H9 (cell line): ENCODE measurements at regions not wholly inside any gene's neighbourhood (a gene's known extent, or its start where the extent isn't known, plus 50 kb on each side); places are given as distances from the start of the nearest gene placed in this dataset.
"Not testable (repeated sequence)": the region's sequence is repeated elsewhere in the genome, so short reads cannot be mapped to it uniquely, and the experiment has no call there.

Experiments used
- DNase-seq: peaks from one replicate; pipeline ENCODE4 v3.0.0-alpha.2; 2017
- H2AFZ ChIP-seq: one replicate; pipeline ENCODE4 v1.6.1; 2013; ENCODE audit warnings: mild to moderate bottlenecking, low read length, control low read depth, moderate library complexity
- H2AK5ac ChIP-seq: 2 replicates; pipeline ENCODE4 v1.6.1; 2013; ENCODE audit warnings: low read length, control low read depth, mixed read lengths; ENCODE audit not compliant: insufficient read length
- H2BK120ac ChIP-seq: one replicate; pipeline ENCODE4 v1.6.1; 2013; ENCODE audit warnings: low read depth, mild to moderate bottlenecking, low read length, control low read depth, inconsistent platforms; ENCODE audit not compliant: poor library complexity, severe bottlenecking
- H2BK12ac ChIP-seq: 2 replicates; pipeline ENCODE4 v1.6.1; 2013; ENCODE audit warnings: low read length, control low read depth, mixed read lengths, low read depth; ENCODE audit not compliant: insufficient read length
- H2BK15ac ChIP-seq: 2 replicates; pipeline ENCODE4 v1.6.1; 2013; ENCODE audit warnings: low read depth, low read length, control low read depth
- H2BK20ac ChIP-seq: one replicate; pipeline ENCODE4 v1.6.1; 2013; ENCODE audit warnings: low read depth, mild to moderate bottlenecking, low read length, control low read depth, inconsistent platforms; ENCODE audit not compliant: poor library complexity, severe bottlenecking
- H2BK5ac ChIP-seq: 2 replicates; pipeline ENCODE4 v1.6.1; 2013; ENCODE audit warnings: low read length, control low read depth, mixed read lengths; ENCODE audit not compliant: insufficient read length
- H3K14ac ChIP-seq: 2 replicates; pipeline ENCODE4 v1.6.1; 2013; ENCODE audit warnings: low read length, control low read depth; ENCODE audit not compliant: insufficient read depth
- H3K18ac ChIP-seq: 2 replicates; pipeline ENCODE4 v1.6.1; 2013; ENCODE audit warnings: low read depth, mild to moderate bottlenecking, mixed read lengths, low read length, control low read depth; ENCODE audit not compliant: insufficient read length
- H3K23ac ChIP-seq: 2 replicates; pipeline ENCODE4 v1.6.1; 2013; ENCODE audit warnings: low read length, control low read depth, mixed read lengths, low read depth; ENCODE audit not compliant: insufficient read length
- H3K23me2 ChIP-seq: 2 replicates; pipeline ENCODE4 v1.6.1; 2013; ENCODE audit warnings: low read depth, mild to moderate bottlenecking, mixed read lengths, low read length, control low read depth; ENCODE audit not compliant: insufficient read length, poor library complexity, severe bottlenecking
- H3K27ac ChIP-seq: 2 replicates; pipeline ENCODE4 v1.5.1; 2013; ENCODE audit warnings: low read length, control low read depth, mixed read lengths, low read depth; ENCODE audit not compliant: insufficient read length
- H3K27me3 ChIP-seq: 2 replicates; pipeline ENCODE4 v1.6.1; 2013; ENCODE audit warnings: low read length, control low read depth, inconsistent platforms; ENCODE audit not compliant: insufficient read depth
- H3K4ac ChIP-seq: 2 replicates; pipeline ENCODE4 v1.6.1; 2013; ENCODE audit warnings: low read depth, mild to moderate bottlenecking, control low read depth, inconsistent platforms, low read length, moderate library complexity
- H3K4me1 ChIP-seq: 2 replicates; pipeline ENCODE4 v1.6.1; 2013; ENCODE audit warnings: low read length, control low read depth, inconsistent platforms; ENCODE audit not compliant: insufficient read depth
- H3K4me2 ChIP-seq: 2 replicates; pipeline ENCODE4 v1.6.1; 2013; ENCODE audit warnings: low read length, control low read depth, mixed read lengths; ENCODE audit not compliant: insufficient read length, insufficient read depth
- H3K56ac ChIP-seq: 2 replicates; pipeline ENCODE4 v1.6.1; 2013; ENCODE audit warnings: low read depth, mild to moderate bottlenecking, mixed read lengths, low read length, control low read depth; ENCODE audit not compliant: insufficient read length
- H3K79me1 ChIP-seq: 2 replicates; pipeline ENCODE4 v1.6.1; 2013; ENCODE audit warnings: low read depth, mild to moderate bottlenecking, moderate library complexity, low read length, control low read depth, inconsistent platforms; ENCODE audit not compliant: insufficient read depth, poor library complexity, severe bottlenecking
- H3K79me2 ChIP-seq: 2 replicates; pipeline ENCODE4 v1.6.1; 2013; ENCODE audit warnings: low read length, control low read depth, inconsistent platforms; ENCODE audit not compliant: insufficient read depth
- H3K9ac ChIP-seq: 2 replicates; pipeline ENCODE4 v1.6.1; 2013; ENCODE audit warnings: low read length, control low read depth, mixed read lengths; ENCODE audit not compliant: insufficient read length; ENCODE audit errors: extremely low read depth
- H3K9me3 ChIP-seq: one replicate; pipeline ENCODE4 v1.6.1; 2013; ENCODE audit warnings: low read depth, low read length, inconsistent platforms; ENCODE audit not compliant: control insufficient read depth
- H3T11ph ChIP-seq: one replicate; pipeline ENCODE4 v1.6.1; 2013; ENCODE audit warnings: mild to moderate bottlenecking, low read length, control low read depth, inconsistent platforms
- H4K20me1 ChIP-seq: one replicate; pipeline ENCODE4 v1.6.1; 2013; ENCODE audit not compliant: control insufficient read depth, insufficient read length, insufficient read depth
- H4K5ac ChIP-seq: 2 replicates; pipeline ENCODE4 v1.6.1; 2013; ENCODE audit warnings: low read depth, mild to moderate bottlenecking, mixed read lengths, low read length, control low read depth; ENCODE audit not compliant: insufficient read length
- H4K8ac ChIP-seq: replicated peaks from 2 replicates; pipeline ENCODE4 v1.6.1; 2013; ENCODE audit warnings: low read length, control low read depth, mixed read lengths, low read depth; ENCODE audit not compliant: insufficient read length
- H4K91ac ChIP-seq: 2 replicates; pipeline ENCODE4 v1.6.1; 2013; ENCODE audit warnings: low read depth, mild to moderate bottlenecking, moderate library complexity, mixed read lengths, low read length, control low read depth; ENCODE audit not compliant: insufficient read length
- H3K27ac Mint-ChIP-seq, 3 experiments: 2 replicates in 2 of 3; 3 replicates in 1 of 3; pipeline ENCODE4 v1.8.0; 2020 to 2021; ENCODE audit warnings: mixed read lengths in 3 of 3, mild to moderate bottlenecking in 1 of 3, moderate library complexity in 1 of 3
- H3K27me3 Mint-ChIP-seq: 2 replicates; pipeline ENCODE4 v1.8.0; 2021; ENCODE audit warnings: low read depth, mild to moderate bottlenecking, moderate library complexity, mixed read lengths
- H3K36me3 Mint-ChIP-seq, 3 experiments: 2 replicates in 2 of 3; 3 replicates in 1 of 3; pipeline ENCODE4 v1.8.0; 2020 to 2021; ENCODE audit warnings: low read depth in 3 of 3, mixed read lengths in 3 of 3; ENCODE audit not compliant: insufficient read depth in 1 of 3
- H3K4me1 Mint-ChIP-seq, 2 experiments: 2 replicates each; pipeline ENCODE4 v1.8.0; 2020; ENCODE audit warnings: mixed read lengths in 2 of 2
- H3K4me3 Mint-ChIP-seq, 2 experiments: 2 replicates in 1 of 2; 3 replicates in 1 of 2; pipeline ENCODE4 v1.8.0; 2020 to 2021; ENCODE audit warnings: mild to moderate bottlenecking in 2 of 2, mixed read lengths in 2 of 2, moderate library complexity in 1 of 2
- H3K9me3 Mint-ChIP-seq, 2 experiments: 2 replicates in 1 of 2; 3 replicates in 1 of 2; pipeline ENCODE4 v1.8.0; 2020; ENCODE audit warnings: mild to moderate bottlenecking in 2 of 2, mixed read lengths in 2 of 2, moderate library complexity in 1 of 2
- WGBS: extraction: QIAGEN DNeasy Blood & Tissue Kit; methylation state at CpG from one replicate; pipeline ENCODE4 v1.1.7; 2013; ENCODE audit warnings: missing lambda C conversion rate, low lambda C conversion rate, mixed read lengths; ENCODE audit not compliant: insufficient read length; ENCODE audit errors: extremely low coverage; 5-methylcytosine and 5-hydroxymethylcytosine counted together
- TF ChIP-seq, protein P1 (sequence below): fragments of 200-600 bp; sonication (generic); conservative IDR thresholded peaks from 3 replicates; pipeline ENCODE4 v1.8.0; 2021; ENCODE audit warnings: antibody characterized with exemption, mild to moderate bottlenecking

DNA sequence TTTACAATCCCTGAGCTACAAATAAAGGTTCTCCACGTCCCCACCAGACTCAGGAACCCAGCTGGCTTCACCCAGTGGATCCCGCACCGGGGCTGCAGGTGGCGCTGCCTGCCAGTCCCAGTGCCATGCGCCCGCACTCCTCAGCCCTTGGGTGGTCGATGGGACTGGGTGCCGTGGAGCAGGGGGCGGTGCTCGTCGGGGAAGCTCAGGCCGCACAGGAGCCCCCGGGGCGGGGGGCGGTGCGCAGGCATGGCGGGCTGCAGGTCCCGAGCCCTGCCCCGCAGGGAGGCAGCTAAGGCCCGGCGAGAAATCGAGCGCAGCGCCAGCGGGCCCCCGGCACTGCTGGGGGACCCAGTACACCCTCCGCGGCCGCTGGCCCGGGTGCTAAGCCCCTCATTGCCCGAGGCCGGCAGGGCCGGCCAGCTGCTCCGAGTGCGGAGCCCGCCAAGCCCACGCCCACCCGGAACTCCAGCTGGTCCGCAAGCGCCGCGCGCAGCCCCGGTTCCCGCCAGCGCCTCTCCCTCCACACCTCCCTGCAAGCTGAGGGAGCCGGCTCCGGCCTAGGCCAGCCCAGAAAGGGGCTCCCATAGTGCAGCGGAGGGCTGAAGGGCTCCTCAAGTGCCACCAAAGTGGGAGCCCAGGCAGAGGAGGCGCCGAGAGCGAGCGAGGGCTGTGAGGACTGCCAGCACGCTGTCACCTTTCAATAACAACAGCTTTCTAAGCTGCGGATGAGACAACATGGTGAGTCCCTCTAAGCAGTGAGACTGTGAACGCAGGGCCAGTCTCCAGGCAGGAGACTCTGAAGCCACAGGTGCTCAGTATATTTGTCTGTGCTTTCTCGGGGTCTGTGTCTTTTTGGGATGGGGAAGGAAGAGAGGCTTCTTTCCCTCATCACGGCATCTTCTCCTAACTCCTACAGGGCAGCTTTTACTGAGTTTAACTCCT lies 161.5 kb downstream of the NR2F2 start:
- not testable (repeated sequence) for H4K8ac ChIP-seq, H3K27ac Mint-ChIP-seq, H3K23me2 ChIP-seq, H3K4me1 Mint-ChIP-seq, H3K9me3 Mint-ChIP-seq, H3K27me3 ChIP-seq, H2BK15ac ChIP-seq, H2BK20ac ChIP-seq, H3K14ac ChIP-seq, H4K5ac ChIP-seq, H3K4ac ChIP-seq, H3K56ac ChIP-seq, H2BK12ac ChIP-seq, H4K91ac ChIP-seq, H3K27ac ChIP-seq, H3K9me3 ChIP-seq, H3K9ac ChIP-seq, H2AFZ ChIP-seq, H3K4me2 ChIP-seq, H2BK5ac ChIP-seq, H2AK5ac ChIP-seq, H3K4me1 ChIP-seq, H4K20me1 ChIP-seq, H3K18ac ChIP-seq, H3K79me1 ChIP-seq, H3T11ph ChIP-seq, H3K36me3 Mint-ChIP-seq, H2BK120ac ChIP-seq, H3K79me2 ChIP-seq, H3K23ac ChIP-seq
- WGBS, result no CpG with 5 or more reads among the region's 58 CpGs
- TF ChIP-seq, protein P1, sequence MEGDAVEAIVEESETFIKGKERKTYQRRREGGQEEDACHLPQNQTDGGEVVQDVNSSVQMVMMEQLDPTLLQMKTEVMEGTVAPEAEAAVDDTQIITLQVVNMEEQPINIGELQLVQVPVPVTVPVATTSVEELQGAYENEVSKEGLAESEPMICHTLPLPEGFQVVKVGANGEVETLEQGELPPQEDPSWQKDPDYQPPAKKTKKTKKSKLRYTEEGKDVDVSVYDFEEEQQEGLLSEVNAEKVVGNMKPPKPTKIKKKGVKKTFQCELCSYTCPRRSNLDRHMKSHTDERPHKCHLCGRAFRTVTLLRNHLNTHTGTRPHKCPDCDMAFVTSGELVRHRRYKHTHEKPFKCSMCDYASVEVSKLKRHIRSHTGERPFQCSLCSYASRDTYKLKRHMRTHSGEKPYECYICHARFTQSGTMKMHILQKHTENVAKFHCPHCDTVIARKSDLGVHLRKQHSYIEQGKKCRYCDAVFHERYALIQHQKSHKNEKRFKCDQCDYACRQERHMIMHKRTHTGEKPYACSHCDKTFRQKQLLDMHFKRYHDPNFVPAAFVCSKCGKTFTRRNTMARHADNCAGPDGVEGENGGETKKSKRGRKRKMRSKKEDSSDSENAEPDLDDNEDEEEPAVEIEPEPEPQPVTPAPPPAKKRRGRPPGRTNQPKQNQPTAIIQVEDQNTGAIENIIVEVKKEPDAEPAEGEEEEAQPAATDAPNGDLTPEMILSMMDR, result peak; percentile 59
- Mint-ChIP-seq H3K27me3 (peaks cover 21% of the 10 kb centered on the region), H3K4me3 (peak overlapping the region in 1 of 2 experiments; percentile 49; a peak in 2 of 5 replicates)
- peak; percentile 69 for DNase-seq
